ENCODE measurements at regions not wholly inside any gene's neighbourhood (a gene's known extent, or its start where the extent isn't known, plus 50 kb on each side); places are given as distances from the start of the nearest gene placed in this dataset.
"Not testable (repeated sequence)": the region's sequence is repeated elsewhere in the genome, so short reads cannot be mapped to it uniquely, and the experiment has no call there.

DNA sequence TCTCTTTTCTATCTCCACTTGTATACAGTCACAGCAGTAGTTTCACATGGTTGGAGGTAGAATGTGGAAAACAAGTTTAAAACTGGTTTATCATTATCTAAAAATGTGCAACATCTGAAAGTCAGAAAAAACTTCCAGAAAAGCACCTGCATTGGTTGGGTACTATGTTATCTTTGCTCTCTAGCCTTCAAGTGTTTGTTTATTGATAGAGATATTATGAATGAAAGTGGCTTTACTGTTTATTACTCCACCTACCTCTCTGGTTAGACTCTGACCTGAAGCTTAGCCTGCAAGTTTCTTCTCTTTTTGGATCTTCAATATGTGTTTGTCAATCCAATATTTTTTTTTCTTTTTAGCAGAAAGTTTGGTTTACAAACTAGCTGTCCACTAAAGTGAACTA lies 2161.4 kb upstream of the RAG2 start:
- TF ChIP-seq, protein P1, sequence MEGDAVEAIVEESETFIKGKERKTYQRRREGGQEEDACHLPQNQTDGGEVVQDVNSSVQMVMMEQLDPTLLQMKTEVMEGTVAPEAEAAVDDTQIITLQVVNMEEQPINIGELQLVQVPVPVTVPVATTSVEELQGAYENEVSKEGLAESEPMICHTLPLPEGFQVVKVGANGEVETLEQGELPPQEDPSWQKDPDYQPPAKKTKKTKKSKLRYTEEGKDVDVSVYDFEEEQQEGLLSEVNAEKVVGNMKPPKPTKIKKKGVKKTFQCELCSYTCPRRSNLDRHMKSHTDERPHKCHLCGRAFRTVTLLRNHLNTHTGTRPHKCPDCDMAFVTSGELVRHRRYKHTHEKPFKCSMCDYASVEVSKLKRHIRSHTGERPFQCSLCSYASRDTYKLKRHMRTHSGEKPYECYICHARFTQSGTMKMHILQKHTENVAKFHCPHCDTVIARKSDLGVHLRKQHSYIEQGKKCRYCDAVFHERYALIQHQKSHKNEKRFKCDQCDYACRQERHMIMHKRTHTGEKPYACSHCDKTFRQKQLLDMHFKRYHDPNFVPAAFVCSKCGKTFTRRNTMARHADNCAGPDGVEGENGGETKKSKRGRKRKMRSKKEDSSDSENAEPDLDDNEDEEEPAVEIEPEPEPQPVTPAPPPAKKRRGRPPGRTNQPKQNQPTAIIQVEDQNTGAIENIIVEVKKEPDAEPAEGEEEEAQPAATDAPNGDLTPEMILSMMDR (IDR thresholded peaks at IDR 0.05), result no peak
- Histone ChIP-seq H3K36me3 (no peaks in the 10 kb centered on the region), H3K9me3 (peaks cover 0 to 16% (median 0%) of the 10 kb centered on the region in 11 donors), H3K4me3 (no peak overlapping the region), H3K27ac (no peak overlapping the region), H3K4me1 (no peaks in the 10 kb centered on the region), H3K27me3 (no peaks in the 10 kb centered on the region)
- ATAC-seq (no peak), DNase-seq (no peak)
- intact Hi-C loops (cut with DNase I), result loop anchor here in 1 of 10 donors (10.0 kb wide), 1 partner anchor 155 kb away; no protein-coding TSS in a partner anchor

DNA sequence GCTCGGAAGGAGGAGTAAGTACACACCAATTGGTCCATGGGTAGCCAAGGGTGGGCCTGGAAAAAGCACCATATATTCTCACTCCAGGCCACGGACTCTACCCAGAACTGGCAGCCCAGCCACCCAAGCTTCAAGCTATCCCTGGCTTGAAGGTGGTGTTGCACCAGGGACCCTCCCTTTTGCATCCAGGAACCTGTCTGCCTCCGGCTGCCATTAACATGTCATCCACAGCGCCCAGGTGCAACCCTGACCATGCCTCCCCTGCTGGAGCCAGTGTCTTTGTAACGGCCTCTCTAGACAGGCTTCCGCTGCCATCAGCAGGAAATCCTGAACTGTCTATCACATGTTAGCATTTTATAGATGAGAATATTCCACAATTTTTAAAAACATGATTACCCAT lies 2158.5 kb upstream of the RAG2 start:
- WGBS, 2 donors, result 89% methylated on average over 6 of the region's 6 CpGs

GRCh38 chr11:38751421-38751820 lies 2153.4 kb upstream of the RAG2 start:
- ATAC-seq, result no peak
- 51 to 54% methylated on average over 2 of the region's 2 CpGs for WGBS, 2 donors
- TF ChIP-seq, protein P1 (IDR thresholded peaks at IDR 0.05), result no peak
- Histone ChIP-seq H3K36me3 (no peaks in the 10 kb centered on the region), H3K4me3 (no peak overlapping the region), H3K27ac (no peak overlapping the region), H3K4me1 (no peaks in the 10 kb centered on the region), H3K9me3 (peaks cover 0 to 29% (median 0%) of the 10 kb centered on the region in 11 donors), H3K27me3 (no peaks in the 10 kb centered on the region)
- intact Hi-C loops (cut with DNase I), result loop anchor here in 1 of 10 donors (10.0 kb wide), 1 partner anchor 147 kb away; no protein-coding TSS in a partner anchor
- DNase-seq, result no peak

More for the DNA sequence above, 2158.5 kb upstream of the RAG2 start:
- no peak overlapping the region for H3K4me3 ChIP-seq
- peaks cover 0 to 25% (median 0%) of the 10 kb centered on the region in 11 donors for H3K9me3 ChIP-seq
- DNase-seq, result no peak
- no peaks in the 10 kb centered on the region for H3K27me3 ChIP-seq
- H3K27ac ChIP-seq, result no peak overlapping the region
- H3K4me1 ChIP-seq, result no peaks in the 10 kb centered on the region
- intact Hi-C loops (cut with DNase I), result loop anchor here in 1 of 10 donors (10.0 kb wide), 1 partner anchor 152 kb away; no protein-coding TSS in a partner anchor
- ATAC-seq, result no peak
- no peaks in the 10 kb centered on the region for H3K36me3 ChIP-seq
- TF ChIP-seq, protein P1 (IDR thresholded peaks at IDR 0.05), result no peak

GRCh38 chr11:38746516-38746915 lies 2148.5 kb upstream of the RAG2 start:
- H3K4me1 ChIP-seq; intact Hi-C loops (cut with DNase I); H3K27me3 ChIP-seq; DNase-seq; ATAC-seq; H3K27ac ChIP-seq; H3K36me3 ChIP-seq; H3K4me3 ChIP-seq: not testable (repeated sequence)
- WGBS, 2 donors, result 79 to 83% methylated on average over 2 of the region's 2 CpGs
- H3K9me3 ChIP-seq, result peaks cover 0 to 21% (median 0%) of the 10 kb centered on the region in 11 donors

GRCh38 chr11:38723361-38723760 lies 2125.3 kb upstream of the RAG2 start:
- intact Hi-C loops (cut with DNase I), result no loop called here
- H3K4me1 ChIP-seq, result no peaks in the 10 kb centered on the region
- TF ChIP-seq, protein P1 (IDR thresholded peaks at IDR 0.05), result no peak
- DNase-seq (no peak), ATAC-seq (no peak)
- peaks cover 0 to 12% (median 0%) of the 10 kb centered on the region in 11 donors for H3K9me3 ChIP-seq
- H3K36me3 ChIP-seq, result no peaks in the 10 kb centered on the region
- H3K27ac ChIP-seq, result no peak overlapping the region
- H3K27me3 ChIP-seq, result no peaks in the 10 kb centered on the region
- no peak overlapping the region for H3K4me3 ChIP-seq
- 77 to 86% methylated on average over 1 of the region's 1 CpG for WGBS, 2 donors

Data from heart right ventricle (tissue), 16 donors.